HepG2 (cell line): ENCODE measurements at regions not wholly inside any gene's neighbourhood (a gene's known extent, or its start where the extent isn't known, plus 50 kb on each side); places are given as distances from the start of the nearest gene placed in this dataset.

ENCODE experiments used
- ATAC-seq: fragments of 200-7000 bp; cut with Tn5 transposase; 3 replicates; pipeline ENCODE4 v1.9.1; 2020; ENCODE audit warnings: mild to moderate bottlenecking, moderate library complexity
- BruUV-seq: library from RNA; stranded (reverse); fragments of 400-500 nt; replicated peaks from 2 replicates; lab custom pipeline; 2021; lab: Mats Ljungman, UMichigan
- CTCF ChIA-PET: fragments of 300-600 bp; formaldehyde crosslinking; extraction: SDS; loops from one replicate; lab custom pipeline; 2021; ENCODE audit warnings: low total read pairs, inconsistent platforms, low intra/inter-chr PET ratio; lab: Yijun Ruan, JAX
- POLR2A ChIA-PET: fragments of 350-600 bp; sonication (Branson Sonifier 250); formaldehyde crosslinking; loops from one replicate; lab custom pipeline; 2020; ENCODE audit warnings: antibody characterized with exemption, inconsistent platforms; lab: Yijun Ruan, JAX
- DNase-seq: peaks from one replicate; pipeline ENCODE4 v3.0.0-alpha.2; 2015; ENCODE audit warnings: low spot score
- FAIRE-seq: peaks from 3 replicates; lab custom pipeline; 2011; peaks lifted over from hg19 to GRCh38; lab: Jason Lieb, UNC
- H2AFZ ChIP-seq: one replicate; pipeline ENCODE4 v1.6.1; 2011; ENCODE audit warnings: low read length, inconsistent platforms
- H3K27ac ChIP-seq: fragments of 300-600 bp; 3 replicates; pipeline ENCODE4 v1.8.0; 2011; ENCODE audit warnings: mixed run types, mild to moderate bottlenecking, mixed read lengths, low read length, inconsistent platforms; ENCODE audit not compliant: insufficient read depth; ENCODE audit errors: extremely low read length
- H3K27me3 ChIP-seq, 2 experiments: fragments of 200-600 bp in 1 of 2; 2 replicates in 1 of 2; 3 replicates in 1 of 2; pipeline versions ENCODE4 v1.6.0 to v1.8.0; 2011; ENCODE audit warnings: low read length in 2 of 2, mild to moderate bottlenecking in 2 of 2, moderate library complexity in 2 of 2, inconsistent platforms in 1 of 2; ENCODE audit not compliant: insufficient read depth in 2 of 2, control insufficient read depth in 1 of 2
- H3K36me3 ChIP-seq, 2 experiments: fragments of 200-600 bp in 1 of 2; replicated peaks in 1 of 2; 2 replicates in 1 of 2; 3 replicates in 1 of 2; pipeline versions ENCODE4 v1.5.1 to v1.8.0; 2011; ENCODE audit warnings: low read length in 2 of 2, inconsistent platforms in 1 of 2; ENCODE audit not compliant: insufficient read depth in 2 of 2, control insufficient read depth in 1 of 2
- H3K4me1 ChIP-seq: 2 replicates; pipeline ENCODE4 v1.5.1; 2012; ENCODE audit warnings: low read length, inconsistent platforms; ENCODE audit not compliant: insufficient read depth
- H3K4me2 ChIP-seq: 2 replicates; pipeline ENCODE4 v1.6.0; 2011; ENCODE audit warnings: low read depth, low read length, inconsistent platforms
- H3K4me3 ChIP-seq, 3 experiments: fragments of 200-600 bp in 1 of 3; sonication (generic), shearing (Covaris generic) in 1 of 3; replicated peaks in 1 of 3; 2 replicates each; pipeline ENCODE4 v1.5.1; 2011 to 2016; ENCODE audit warnings: low read length in 3 of 3, inconsistent platforms in 2 of 3, low read depth in 2 of 3, mild to moderate bottlenecking in 2 of 3, control low read depth in 1 of 3, mixed read lengths in 1 of 3; ENCODE audit not compliant: insufficient read depth in 1 of 3
- H3K79me2 ChIP-seq: one replicate; pipeline ENCODE4 v1.6.1; 2011; ENCODE audit warnings: low read length, inconsistent platforms; ENCODE audit not compliant: insufficient read depth
- H3K9ac ChIP-seq: 2 replicates; pipeline ENCODE4 v1.6.0; 2011; ENCODE audit warnings: mild to moderate bottlenecking, low read depth, low read length, inconsistent platforms; ENCODE audit not compliant: insufficient read depth
- H3K9me3 ChIP-seq: 2 replicates; pipeline ENCODE4 v1.5.1; 2012; ENCODE audit warnings: mild to moderate bottlenecking, low read length
- H4K20me1 ChIP-seq: 2 replicates; pipeline ENCODE4 v1.6.0; 2011; ENCODE audit warnings: inconsistent platforms, mild to moderate bottlenecking, low read length, moderate library complexity; ENCODE audit not compliant: insufficient read depth
- DMAP1 ChIP-seq: IDR thresholded peaks from 2 replicates; pipeline ENCODE4 v1.6.1; 2016
- ERF ChIP-seq: IDR thresholded peaks from 2 replicates; pipeline ENCODE4 v1.6.1; 2018; ENCODE audit warnings: missing biosample characterization, missing genetic modification reagents
- ETV6 ChIP-seq: sonication (generic); formaldehyde crosslinking; conservative IDR thresholded peaks from 2 replicates; pipeline ENCODE4 v1.4.0; 2020; ENCODE audit warnings: missing genetic modification reagents
- FOXA3 ChIP-seq: IDR thresholded peaks from 2 replicates; pipeline ENCODE4 v1.6.1; 2016; ENCODE audit warnings: missing genetic modification reagents, missing compliant biosample characterization
- FOXP1 ChIP-seq, 2 experiments: fragments of 450-650 bp in 1 of 2; IDR thresholded peaks; 2 replicates each; pipeline ENCODE4 v1.6.1; 2017 to 2018; ENCODE audit warnings: antibody characterized with exemption in 1 of 2
- GABPB1 ChIP-seq: IDR thresholded peaks from 2 replicates; pipeline ENCODE4 v1.6.1; 2016; ENCODE audit warnings: mild to moderate bottlenecking, missing genetic modification reagents, moderate library complexity, missing compliant biosample characterization
- HNF4G ChIP-seq, 2 experiments: sonication (generic) in 1 of 2; formaldehyde crosslinking in 1 of 2; IDR thresholded peaks; 2 replicates each; pipeline versions ENCODE4 v1.4.0 to v1.6.1; 2011 to 2020; ENCODE audit warnings: borderline replicate concordance in 2 of 2, low read depth in 2 of 2, mild to moderate bottlenecking in 2 of 2, low read length in 1 of 2, missing genetic modification reagents in 1 of 2, moderate library complexity in 1 of 2
- JARID2 ChIP-seq: sonication (generic); formaldehyde crosslinking; IDR thresholded peaks from 2 replicates; pipeline ENCODE4 v1.8.1; 2023; ENCODE audit warnings: missing genetic modification reagents, inconsistent platforms; ENCODE audit not compliant: insufficient replicate concordance
- PITX1 ChIP-seq: sonication (generic); formaldehyde crosslinking; IDR thresholded peaks from 2 replicates; pipeline ENCODE4 v1.5.1; 2020; ENCODE audit warnings: mild to moderate bottlenecking, missing genetic modification reagents
- SSRP1 ChIP-seq: IDR thresholded peaks from 2 replicates; pipeline ENCODE4 v1.6.1; 2016; ENCODE audit warnings: control low read depth
- TBP ChIP-seq: sonication (generic); formaldehyde crosslinking; IDR thresholded peaks from 2 replicates; pipeline ENCODE4 v1.5.0; 2020; ENCODE audit warnings: missing genetic modification reagents
- TCF12 ChIP-seq, 2 experiments: fragments of 450-650 bp in 1 of 2; sonication (generic) in 1 of 2; formaldehyde crosslinking in 1 of 2; IDR thresholded peaks; 2 replicates each; pipeline versions ENCODE4 v1.6.1 to v1.8.0; 2017 to 2022; ENCODE audit warnings: antibody characterized with exemption in 1 of 2, mild to moderate bottlenecking in 1 of 2, missing genetic modification reagents in 1 of 2, moderate library complexity in 1 of 2
- TEAD2 ChIP-seq: sonication (generic); formaldehyde crosslinking; IDR thresholded peaks from 2 replicates; pipeline ENCODE4 v1.9.0; 2021; ENCODE audit warnings: missing genetic modification reagents
- ZBTB20 ChIP-seq: sonication (generic); formaldehyde crosslinking; IDR thresholded peaks from 2 replicates; pipeline ENCODE4 v1.8.1; 2023; ENCODE audit warnings: missing genetic modification reagents, low read depth, mild to moderate bottlenecking, borderline replicate concordance
- ZSCAN30 ChIP-seq: sonication (generic); formaldehyde crosslinking; IDR thresholded peaks from 2 replicates; pipeline ENCODE4 v1.5.0; 2020; ENCODE audit warnings: mild to moderate bottlenecking, missing genetic modification reagents
- WGBS: methylation state at CpG from one replicate; pipeline ENCODE4 v1.1.6; 2017; ENCODE audit warnings: low lambda C conversion rate; 5-methylcytosine and 5-hydroxymethylcytosine counted together
- in situ Hi-C: cut with HindIII; loops from 2 replicates; pipeline ENCODE4 v1.10.0; 2017; ENCODE audit warnings: low pct_unique_long_range_greater_than_20kb; ENCODE audit not compliant: extremely low pct_ligation_motif_present
- intact Hi-C: fragments of 100-400 bp; cut with micrococcal nuclease; formaldehyde crosslinking; loops from one replicate; pipeline ENCODE4 v1.10.0; 2022; ENCODE audit not compliant: unreplicated experiment
- TF ChIP-seq, protein P1 (sequence below): sonication (generic); formaldehyde crosslinking; IDR thresholded peaks from 2 replicates; pipeline ENCODE4 v1.4.0; 2020; ENCODE audit warnings: missing genetic modification reagents
- TF ChIP-seq, protein P2 (sequence below): sonication (generic); formaldehyde crosslinking; IDR thresholded peaks from 2 replicates; pipeline ENCODE4 v1.8.0; 2022; ENCODE audit warnings: missing genetic modification reagents, mild to moderate bottlenecking, borderline replicate concordance
- TF ChIP-seq, protein P3 (sequence below): sonication (generic); formaldehyde crosslinking; IDR thresholded peaks from 2 replicates; pipeline ENCODE4 v1.9.0; 2021; ENCODE audit warnings: missing genetic modification reagents, mild to moderate bottlenecking, borderline replicate concordance

DNA sequence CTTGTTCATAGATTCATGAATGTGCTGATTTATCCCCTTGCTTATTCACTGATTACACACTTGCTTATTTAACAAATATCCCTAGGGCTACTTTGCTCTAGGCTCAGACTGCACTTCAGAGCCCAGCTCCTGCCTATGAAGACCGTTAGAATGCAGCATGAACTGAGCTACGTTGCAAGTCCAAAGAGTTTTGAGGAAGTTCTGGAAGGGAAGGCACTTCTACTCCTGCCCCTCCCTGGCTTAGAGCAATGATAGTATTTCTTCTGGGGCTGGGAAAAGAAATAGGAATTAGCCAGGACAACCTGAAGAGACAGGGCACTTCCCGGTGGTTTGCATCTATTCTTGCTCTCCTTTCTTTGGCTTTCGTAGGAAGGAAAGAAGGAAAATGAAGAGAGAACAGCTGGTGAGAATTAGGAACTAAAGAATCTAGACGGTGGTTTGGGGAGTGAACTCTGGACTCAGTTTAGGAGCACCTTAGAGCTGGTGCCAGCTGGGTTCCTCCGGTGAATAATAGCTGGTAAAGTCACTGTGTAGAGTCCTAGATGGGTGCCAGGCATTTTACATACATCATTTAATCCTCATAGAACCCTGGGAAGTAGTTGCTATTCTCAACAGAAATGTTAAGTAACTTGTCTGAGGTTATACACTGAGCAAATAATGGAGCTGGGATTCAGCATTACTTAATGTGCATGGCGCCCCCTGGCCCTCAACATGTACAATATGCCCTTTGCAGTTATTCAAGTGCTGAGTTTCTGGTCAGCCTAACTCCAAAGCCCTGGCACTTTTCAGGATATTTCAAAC lies 65.9 kb downstream of the NDUFS5 start (continued):
- TF ChIP-seq HNF4G (IDR thresholded peaks at IDR 0.05; ENCODE audit: borderline replicate concordance, low read depth, low read length): peak; percentile 21; the same call in 1 of the 2 replicates
- TF ChIP-seq HNF4G (CRISPR knock-in tag; IDR thresholded peaks at IDR 0.05; ENCODE audit: borderline replicate concordance, low read depth): no peak
- peak; percentile 53; the same call in 1 of the 2 replicates for TF ChIP-seq ERF

DNA sequence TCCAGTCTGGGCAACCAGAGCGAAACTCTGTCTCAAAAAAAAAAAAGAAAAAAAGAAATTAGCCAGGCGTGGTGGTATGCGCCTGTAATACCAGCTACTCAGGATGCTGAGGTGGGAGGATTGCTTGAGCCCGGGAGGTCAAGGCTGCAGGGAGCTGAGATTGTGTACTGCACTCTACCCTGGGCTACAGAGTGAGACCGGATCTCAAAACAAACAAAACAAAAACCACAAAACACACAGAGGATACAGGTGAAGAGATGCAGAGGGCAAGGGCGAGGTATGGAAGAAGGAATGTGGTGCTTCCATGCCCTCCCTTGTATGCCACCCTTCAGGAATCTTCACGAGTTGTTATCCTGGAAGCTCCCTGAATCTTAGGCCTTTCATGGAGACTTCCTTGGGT lies 68.5 kb downstream of the NDUFS5 start:
- FAIRE-seq (peak; percentile 54), ATAC-seq (peak; percentile 17; the same call in 2 of the 3 replicates), DNase-seq (no peak)
- Histone ChIP-seq H3K79me2 (no peaks in the 10 kb centered on the region), H2AFZ (no peak overlapping the region), H3K4me3 (no peak overlapping the region), H3K27ac (no peak overlapping the region), H3K9ac (no peak overlapping the region), H3K36me3 (no peaks in the 10 kb centered on the region), H3K4me2 (no peak overlapping the region), H4K20me1 (no peaks in the 10 kb centered on the region), H3K9me3 (no peaks in the 10 kb centered on the region), H3K4me1 (peaks cover 29% of the 10 kb centered on the region), H3K27me3 (no peaks in the 10 kb centered on the region)
- no TSS peak for BruUV-seq
- POLR2A ChIA-PET: no interaction called here
- in situ Hi-C loops: loop anchor here (25.0 kb wide), 1 partner anchor 443 kb away; no protein-coding TSS in a partner anchor
- WGBS: 24% methylated on average over 7 of the region's 7 CpGs
- CTCF ChIA-PET: interaction anchor here (0.7 kb wide), 1 partner anchor 121 kb away, joined by 3 read pairs; no protein-coding TSS in a partner anchor
- intact Hi-C loops: loop anchor here (5.0 kb wide), 2 partner anchors 257 to 443 kb away; no protein-coding TSS in a partner anchor
- TF ChIP-seq JARID2 (CRISPR knock-in tag) (no peak), FOXP1 (IDR thresholded peaks at IDR 0.05) (no peak), FOXP1 (CRISPR knock-in tag; IDR thresholded peaks at IDR 0.05) (peak; percentile 66), TEAD2 (CRISPR knock-in tag) (no peak), TBP (CRISPR knock-in tag) (no peak), ETV6 (CRISPR knock-in tag) (no peak), DMAP1 (CRISPR knock-in tag) (no peak), ZBTB20 (CRISPR knock-in tag) (no peak), GABPB1 (CRISPR knock-in tag) (no peak), TCF12 (IDR thresholded peaks at IDR 0.05) (no peak), TCF12 (CRISPR knock-in tag; IDR thresholded peaks at IDR 0.05) (no peak), SSRP1 (no peak), PITX1 (no peak), ZSCAN30 (CRISPR knock-in tag) (no peak), FOXA3 (peak; percentile 13; the same call in 1 of the 2 replicates)
- TF ChIP-seq, protein P1, sequence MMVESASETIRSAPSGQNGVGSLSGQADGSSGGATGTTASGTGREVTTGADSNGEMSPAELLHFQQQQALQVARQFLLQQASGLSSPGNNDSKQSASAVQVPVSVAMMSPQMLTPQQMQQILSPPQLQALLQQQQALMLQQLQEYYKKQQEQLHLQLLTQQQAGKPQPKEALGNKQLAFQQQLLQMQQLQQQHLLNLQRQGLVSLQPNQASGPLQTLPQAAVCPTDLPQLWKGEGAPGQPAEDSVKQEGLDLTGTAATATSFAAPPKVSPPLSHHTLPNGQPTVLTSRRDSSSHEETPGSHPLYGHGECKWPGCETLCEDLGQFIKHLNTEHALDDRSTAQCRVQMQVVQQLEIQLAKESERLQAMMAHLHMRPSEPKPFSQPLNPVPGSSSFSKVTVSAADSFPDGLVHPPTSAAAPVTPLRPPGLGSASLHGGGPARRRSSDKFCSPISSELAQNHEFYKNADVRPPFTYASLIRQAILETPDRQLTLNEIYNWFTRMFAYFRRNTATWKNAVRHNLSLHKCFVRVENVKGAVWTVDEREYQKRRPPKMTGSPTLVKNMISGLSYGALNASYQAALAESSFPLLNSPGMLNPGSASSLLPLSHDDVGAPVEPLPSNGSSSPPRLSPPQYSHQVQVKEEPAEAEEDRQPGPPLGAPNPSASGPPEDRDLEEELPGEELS: peak; percentile 68
- TF ChIP-seq, protein P2, sequence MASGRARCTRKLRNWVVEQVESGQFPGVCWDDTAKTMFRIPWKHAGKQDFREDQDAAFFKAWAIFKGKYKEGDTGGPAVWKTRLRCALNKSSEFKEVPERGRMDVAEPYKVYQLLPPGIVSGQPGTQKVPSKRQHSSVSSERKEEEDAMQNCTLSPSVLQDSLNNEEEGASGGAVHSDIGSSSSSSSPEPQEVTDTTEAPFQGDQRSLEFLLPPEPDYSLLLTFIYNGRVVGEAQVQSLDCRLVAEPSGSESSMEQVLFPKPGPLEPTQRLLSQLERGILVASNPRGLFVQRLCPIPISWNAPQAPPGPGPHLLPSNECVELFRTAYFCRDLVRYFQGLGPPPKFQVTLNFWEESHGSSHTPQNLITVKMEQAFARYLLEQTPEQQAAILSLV (CRISPR knock-in tag): no peak
- TF ChIP-seq, protein P3, sequence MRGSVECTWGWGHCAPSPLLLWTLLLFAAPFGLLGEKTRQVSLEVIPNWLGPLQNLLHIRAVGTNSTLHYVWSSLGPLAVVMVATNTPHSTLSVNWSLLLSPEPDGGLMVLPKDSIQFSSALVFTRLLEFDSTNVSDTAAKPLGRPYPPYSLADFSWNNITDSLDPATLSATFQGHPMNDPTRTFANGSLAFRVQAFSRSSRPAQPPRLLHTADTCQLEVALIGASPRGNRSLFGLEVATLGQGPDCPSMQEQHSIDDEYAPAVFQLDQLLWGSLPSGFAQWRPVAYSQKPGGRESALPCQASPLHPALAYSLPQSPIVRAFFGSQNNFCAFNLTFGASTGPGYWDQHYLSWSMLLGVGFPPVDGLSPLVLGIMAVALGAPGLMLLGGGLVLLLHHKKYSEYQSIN (CRISPR knock-in tag): no peak
